CD4-positive, alpha-beta T cell treated with Interferon gamma for 1 hour (primary cell): ENCODE measurements at regions not wholly inside any gene's neighbourhood (a gene's known extent, or its start where the extent isn't known, plus 50 kb on each side); places are given as distances from the start of the nearest gene placed in this dataset.

Experiments
- DNase-seq: peaks from one replicate; pipeline ENCODE4 v3.0.0-alpha.2; 2020

DNA sequence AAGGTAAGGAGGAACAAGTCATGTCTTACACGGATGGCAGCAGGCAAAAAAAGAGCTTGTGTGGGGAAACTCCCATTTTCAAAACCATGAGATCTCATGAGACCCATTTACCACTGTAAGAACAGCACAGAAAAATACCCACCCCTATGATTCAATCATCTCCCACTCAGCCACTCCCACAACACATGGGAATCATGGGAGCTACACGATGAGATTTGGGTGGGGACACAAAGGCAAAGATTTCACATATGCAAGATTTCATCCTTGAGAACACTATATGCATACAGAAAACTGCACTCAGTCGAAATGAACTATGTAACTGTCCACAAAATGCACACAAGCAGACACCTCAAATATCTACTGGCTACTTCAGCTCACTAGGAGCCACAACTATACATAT is 480.6 kb upstream of the BTBD3 start:
- no peak for DNase-seq

GRCh38 chr20:11437611-11438380 is 479.9 kb upstream of the BTBD3 start:
- no peak for DNase-seq

- no peak for DNase-seq
These were observed 479.3 kb upstream of the BTBD3 start for GRCh38 chr20:11438412-11438811.

DNA sequence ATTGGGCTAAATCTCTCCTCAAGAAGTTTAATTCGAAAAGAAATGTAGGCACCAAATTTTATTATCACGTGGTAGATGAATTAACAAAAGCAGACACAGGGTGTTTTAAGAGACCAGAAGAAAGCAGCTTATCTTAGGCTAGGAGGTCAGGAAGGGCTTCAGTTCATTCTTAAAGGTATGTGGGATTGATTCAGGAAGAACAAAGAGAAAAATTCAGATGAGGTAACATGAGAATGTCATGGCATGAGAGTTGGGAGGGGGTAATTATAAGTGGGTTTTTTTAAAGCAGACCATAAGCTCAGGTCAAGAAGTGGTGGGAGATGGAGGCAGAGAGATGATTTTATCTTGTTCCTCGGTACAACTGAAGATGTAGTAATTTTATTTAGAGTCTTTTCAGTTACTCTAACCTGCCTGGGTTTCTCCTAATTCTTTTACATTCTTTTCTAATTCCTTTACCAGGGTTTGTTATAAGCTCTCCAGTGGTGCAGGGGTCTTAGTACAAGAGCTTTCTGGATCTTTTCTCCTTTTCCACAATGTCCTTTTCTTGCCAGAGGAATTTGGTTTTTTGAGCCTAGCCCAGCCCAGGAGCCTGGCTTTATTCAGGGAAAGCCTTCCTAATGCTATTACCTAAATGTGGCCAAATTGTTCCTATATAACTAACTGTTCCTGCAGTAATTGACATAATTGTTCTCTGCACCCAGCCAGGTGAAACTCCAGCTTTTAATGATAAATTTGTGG is 474.1 kb upstream of the BTBD3 start:
- DNase-seq, result no peak

GRCh38 chr20:11445161-11445560 is 472.5 kb upstream of the BTBD3 start:
- DNase-seq, result no peak

GRCh38 chr20:11445891-11446290 is 471.8 kb upstream of the BTBD3 start:
- DNase-seq, result no peak

DNA sequence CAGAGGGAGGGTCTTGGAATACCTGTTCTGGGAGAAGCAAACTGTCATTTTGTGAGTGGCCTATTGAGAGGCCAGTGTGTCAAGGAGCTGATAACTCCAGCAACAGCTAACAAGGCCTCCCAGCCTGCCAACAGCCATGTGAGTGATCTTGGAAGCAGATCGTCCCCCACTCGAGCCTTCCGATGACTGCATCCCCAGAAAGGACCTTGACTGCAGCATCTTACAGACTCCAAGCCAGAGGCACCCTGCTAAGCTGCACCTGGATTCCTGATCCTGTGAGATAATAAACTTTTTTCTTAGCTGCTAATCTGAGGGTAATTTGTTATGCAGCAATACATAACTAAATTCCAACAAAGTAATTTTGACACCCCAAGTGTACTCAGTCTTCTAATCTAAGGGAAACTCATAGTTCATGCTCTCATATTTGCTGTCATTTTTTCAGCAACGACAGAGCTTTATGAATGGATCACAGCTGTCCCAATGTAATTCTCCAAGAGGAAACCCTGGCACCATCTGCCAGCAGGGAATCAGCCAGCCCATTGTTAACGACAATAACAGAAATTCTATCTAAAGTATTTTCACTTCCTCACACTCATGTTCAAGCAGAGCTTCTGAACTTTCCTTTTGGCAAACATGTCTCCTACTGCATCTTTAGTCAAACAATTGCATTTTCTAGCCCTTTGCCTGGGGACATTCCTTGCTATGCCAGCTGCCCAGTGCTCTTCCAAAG is 470.2 kb upstream of the BTBD3 start:
- DNase-seq, result no peak

- DNase-seq, result no peak
These were observed 469.1 kb upstream of the BTBD3 start for GRCh38 chr20:11448554-11448953.

- DNase-seq, result no peak
These were observed 465.9 kb upstream of the BTBD3 start for GRCh38 chr20:11451793-11452291.

DNA sequence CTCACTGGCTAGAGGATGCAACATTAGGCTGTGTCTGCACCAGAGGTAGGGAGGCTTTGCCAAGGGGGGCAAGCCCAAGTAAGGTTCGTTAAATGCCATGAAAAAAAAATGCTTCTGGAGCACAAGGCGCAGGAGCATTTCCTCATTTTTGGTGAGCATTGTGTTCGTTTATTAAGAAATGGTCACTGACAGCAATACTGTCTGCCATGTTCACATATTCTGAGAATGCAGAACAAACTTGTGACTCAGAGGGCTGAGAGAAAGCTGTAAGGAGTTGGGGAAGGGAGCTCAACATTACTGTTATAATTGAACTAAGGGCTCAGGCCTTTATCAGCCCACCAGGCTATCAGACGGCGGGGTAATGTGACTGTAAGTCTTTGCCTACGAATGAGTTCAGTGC is 465.4 kb upstream of the BTBD3 start:
- DNase-seq, result no peak

GRCh38 chr20:11453430-11453829 is 464.3 kb upstream of the BTBD3 start:
- DNase-seq, result no peak

GRCh38 chr20:11454966-11455799 is 462.5 kb upstream of the BTBD3 start:
- no peak for DNase-seq

DNA sequence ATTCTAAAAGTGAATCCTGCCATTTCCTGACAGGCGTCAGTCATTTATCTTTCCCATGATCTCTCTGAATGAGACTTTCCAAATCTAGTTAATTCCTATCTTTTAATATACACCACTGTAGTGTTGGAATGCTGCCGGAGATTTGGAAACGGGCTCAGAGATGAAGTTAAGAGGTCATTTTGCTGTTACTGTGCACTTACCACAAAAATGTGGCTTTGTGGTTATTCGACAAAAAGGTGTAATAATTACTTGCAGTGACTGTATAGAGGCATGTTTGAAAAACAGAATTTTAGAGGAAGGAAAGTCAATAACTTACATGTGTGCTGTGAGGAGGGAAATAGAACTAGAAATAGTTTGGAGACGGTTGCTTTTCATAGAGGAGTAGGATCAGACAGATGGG is 460.2 kb upstream of the BTBD3 start:
- no peak for DNase-seq

- no peak for DNase-seq
These were observed 458.4 kb upstream of the BTBD3 start for GRCh38 chr20:11459090-11459890.

- DNase-seq, result no peak
These were observed 450.3 kb upstream of the BTBD3 start for GRCh38 chr20:11467436-11467835.

- no peak for DNase-seq
These were observed 448.8 kb upstream of the BTBD3 start for GRCh38 chr20:11468880-11469279.

DNA sequence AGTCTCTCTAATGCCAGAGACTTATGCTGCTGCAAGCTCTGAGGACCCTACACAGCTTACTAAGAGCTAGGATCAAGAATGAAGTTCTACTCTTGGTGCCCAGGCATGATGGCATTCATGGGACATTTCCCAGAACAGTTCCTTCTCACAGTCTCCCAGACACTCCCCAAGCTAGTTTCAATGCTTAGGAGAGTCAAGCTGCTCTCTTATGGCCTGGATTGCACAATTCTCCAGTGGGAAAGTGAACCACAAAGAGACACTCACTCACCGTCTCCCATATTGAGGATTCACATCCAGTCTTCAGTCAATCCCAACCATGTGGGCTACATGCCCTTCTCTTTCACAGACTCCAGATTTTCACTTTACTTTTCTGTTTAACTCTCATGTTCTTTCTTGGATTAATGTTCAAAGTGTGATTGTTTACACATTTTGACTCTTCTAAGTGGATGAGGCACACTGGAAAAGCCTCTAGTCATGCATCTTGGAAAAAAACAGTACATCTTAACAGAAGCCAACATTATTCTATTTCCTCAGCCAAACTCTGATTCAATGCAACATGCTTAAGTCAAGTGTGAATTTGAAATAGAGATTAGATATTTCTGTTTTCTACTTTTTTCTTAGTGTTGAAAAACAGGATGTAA is 447.8 kb upstream of the BTBD3 start:
- DNase-seq, result no peak

DNA sequence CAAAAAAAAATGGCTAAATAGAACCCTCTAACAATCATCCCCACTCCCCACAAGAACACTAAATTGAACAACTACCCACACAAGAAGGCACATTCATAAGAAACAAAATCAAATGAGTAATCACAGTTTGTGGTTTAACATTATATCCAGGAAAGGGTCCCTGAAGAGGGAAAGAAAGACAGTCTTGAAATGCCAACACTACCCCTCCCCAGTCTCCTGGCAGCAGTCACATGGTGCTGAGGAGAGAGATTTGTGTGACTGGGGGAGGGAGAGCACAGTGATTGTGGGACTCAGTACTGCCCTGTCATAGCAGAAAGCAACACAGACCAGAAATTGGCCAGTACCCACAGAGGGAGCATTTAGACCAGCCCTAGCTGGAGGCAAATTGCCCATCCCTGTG is 443.7 kb upstream of the BTBD3 start:
- DNase-seq, result no peak

GRCh38 chr20:11483697-11484096 is 434.0 kb upstream of the BTBD3 start:
- DNase-seq, result no peak

- DNase-seq, result no peak
These were observed 433.2 kb upstream of the BTBD3 start for GRCh38 chr20:11484479-11484878.

DNA sequence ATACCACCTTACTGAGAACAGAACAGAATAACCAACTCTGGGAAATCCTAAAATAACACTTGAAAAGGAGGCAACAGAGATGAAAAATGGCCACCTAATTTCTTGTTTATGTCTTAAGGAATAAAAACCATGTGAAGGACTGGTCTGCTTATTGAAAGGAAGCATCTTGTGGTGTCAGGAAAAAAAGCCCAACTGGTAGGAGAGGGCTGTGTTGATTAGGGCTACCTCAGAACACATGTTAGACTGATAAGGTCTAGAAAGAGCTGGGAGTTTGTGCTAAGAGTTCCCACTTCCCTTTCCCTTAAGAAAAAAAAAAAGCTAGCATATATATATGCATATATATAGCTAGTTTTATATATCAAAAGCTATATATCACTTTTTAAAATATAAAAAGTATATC is 425.3 kb upstream of the BTBD3 start:
- no peak for DNase-seq
